HG02852 (cell line): ENCODE measurements at regions not wholly inside any gene's neighbourhood (a gene's known extent, or its start where the extent isn't known, plus 50 kb on each side); places are given as distances from the start of the nearest gene placed in this dataset.
A peak's percentile ranks its signal among the peaks of the same experiment; 100 is the strongest.
"Not testable (repeated sequence)": the region's sequence is repeated elsewhere in the genome, so short reads cannot be mapped to it uniquely, and the experiment has no call there.

Experiments
- ATAC-seq: cut with Tn5 transposase; IDR thresholded peaks from one replicate; pipeline ENCODE4 v1.9.1; 2021; ENCODE audit warnings: mild to moderate bottlenecking, moderate library complexity; ENCODE audit not compliant: unreplicated experiment

GRCh38 chr5:100249884-100250269, 285.3 kb upstream of the FAM174A start:
- no peak for ATAC-seq

- no peak for ATAC-seq
Measured at GRCh38 chr5:100249211-100249883, 285.8 kb upstream of the FAM174A start.

GRCh38 chr5:100232736-100233135, 302.4 kb upstream of the FAM174A start:
- ATAC-seq, result no peak

GRCh38 chr5:100188778-100189177, 346.4 kb upstream of the FAM174A start:
- ATAC-seq, result no peak

- ATAC-seq, result no peak
Measured at GRCh38 chr5:100188339-100188738, 346.8 kb upstream of the FAM174A start.

GRCh38 chr5:100186181-100186580, 349.0 kb upstream of the FAM174A start:
- ATAC-seq, result no peak

- no peak for ATAC-seq
Measured at GRCh38 chr5:100182402-100182801, 352.8 kb upstream of the FAM174A start.

GRCh38 chr5:100175346-100175745, 359.8 kb upstream of the FAM174A start:
- no peak for ATAC-seq

GRCh38 chr5:100165309-100165708, 369.9 kb upstream of the FAM174A start:
- ATAC-seq, result peak; percentile 100

- ATAC-seq, result no peak
Measured at GRCh38 chr5:100161868-100162267, 373.3 kb upstream of the FAM174A start.

GRCh38 chr5:100157066-100157465, 378.1 kb upstream of the FAM174A start:
- no peak for ATAC-seq

- ATAC-seq, result no peak
Measured at GRCh38 chr5:100148239-100148638, 386.9 kb upstream of the FAM174A start.

- ATAC-seq, result no peak
Measured at GRCh38 chr5:100142607-100143006, 392.6 kb upstream of the FAM174A start.

GRCh38 chr5:100131161-100131560, 404.0 kb upstream of the FAM174A start:
- no peak for ATAC-seq

GRCh38 chr5:100130307-100130706, 404.9 kb upstream of the FAM174A start:
- ATAC-seq, result no peak

GRCh38 chr5:100119903-100120302, 415.3 kb upstream of the FAM174A start:
- no peak for ATAC-seq

GRCh38 chr5:100110497-100110896, 424.7 kb upstream of the FAM174A start:
- no peak for ATAC-seq

GRCh38 chr5:100108883-100109282, 426.3 kb upstream of the FAM174A start:
- ATAC-seq, result no peak

- ATAC-seq, result not testable (repeated sequence)
Measured at GRCh38 chr5:100103592-100104119, 431.5 kb upstream of the FAM174A start.

- not testable (repeated sequence) for ATAC-seq
Measured at GRCh38 chr5:100101466-100101865, 433.7 kb upstream of the FAM174A start.

GRCh38 chr5:100096328-100096727, 438.8 kb upstream of the FAM174A start:
- ATAC-seq, result not testable (repeated sequence)

- ATAC-seq, result not testable (repeated sequence)
Measured at GRCh38 chr5:100080703-100081102, 454.5 kb upstream of the FAM174A start.

- ATAC-seq, result not testable (repeated sequence)
Measured at GRCh38 chr5:100079163-100079562, 456.0 kb upstream of the FAM174A start.
